ENCODE measurements at regions not wholly inside any gene's neighbourhood (a gene's known extent, or its start where the extent isn't known, plus 50 kb on each side); places are given as distances from the start of the nearest gene placed in this dataset.

GRCh38 chr7:97470726-97471125 lies 261.2 kb upstream of the TAC1 start:
- DNase-seq = no peak

GRCh38 chr7:97471491-97471890 lies 260.4 kb upstream of the TAC1 start:
- DNase-seq = no peak

DNA sequence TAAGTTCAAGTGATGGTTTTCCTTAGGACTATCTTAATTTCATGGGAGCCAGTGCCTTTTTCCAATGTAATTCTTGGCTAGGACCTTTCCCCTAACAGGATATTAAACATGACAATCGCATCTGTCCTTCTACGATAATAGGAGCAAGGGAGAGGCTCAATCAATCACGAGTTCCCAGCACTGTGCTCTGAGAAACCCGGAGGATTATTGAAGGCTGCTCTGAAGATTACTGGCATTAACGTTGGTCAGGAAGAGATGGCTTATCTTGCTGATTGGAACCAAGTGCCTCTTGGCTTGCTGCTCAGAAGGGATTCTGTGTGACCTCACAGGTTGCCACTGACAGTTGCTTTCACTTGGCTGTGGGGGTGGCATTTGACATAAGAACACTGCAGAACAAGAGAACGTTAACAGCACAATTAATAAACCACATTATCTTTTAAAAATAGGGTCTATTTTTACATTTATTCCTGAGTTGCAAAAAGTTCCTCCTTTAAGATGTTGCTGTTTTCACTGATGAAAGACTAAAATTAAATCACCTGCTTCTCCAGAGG lies 252.1 kb upstream of the TAC1 start:
- DNase-seq = no peak

DNA sequence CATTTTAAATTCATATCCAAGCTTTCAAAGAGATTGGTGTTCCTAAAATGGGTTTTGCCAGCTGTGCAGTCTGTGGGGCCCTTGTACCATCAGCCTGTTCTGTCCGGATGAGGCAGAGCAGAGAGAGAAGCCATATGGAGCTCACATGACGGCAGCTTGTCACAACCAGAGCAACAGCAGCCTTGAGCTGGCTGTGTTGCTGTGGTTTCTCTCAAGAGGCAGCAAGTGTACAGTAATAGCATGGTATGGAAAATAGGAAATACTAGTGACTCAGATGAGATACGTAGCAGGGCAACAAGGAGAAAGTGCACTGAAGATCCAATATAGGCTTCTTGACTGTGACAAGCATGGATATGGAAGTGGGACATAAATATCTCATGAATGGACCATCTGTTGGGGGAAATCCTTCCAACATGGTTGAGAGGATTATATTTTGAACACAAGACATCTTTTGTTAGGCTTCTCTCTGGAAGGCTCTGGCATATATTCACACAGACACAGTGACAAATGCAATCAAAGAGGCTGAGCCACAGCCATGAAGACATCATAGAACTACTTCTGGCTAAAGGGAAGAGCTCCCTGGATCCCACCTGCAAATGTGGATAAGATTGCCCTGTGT lies 251.0 kb upstream of the TAC1 start:
- DNase-seq = no peak

DNA sequence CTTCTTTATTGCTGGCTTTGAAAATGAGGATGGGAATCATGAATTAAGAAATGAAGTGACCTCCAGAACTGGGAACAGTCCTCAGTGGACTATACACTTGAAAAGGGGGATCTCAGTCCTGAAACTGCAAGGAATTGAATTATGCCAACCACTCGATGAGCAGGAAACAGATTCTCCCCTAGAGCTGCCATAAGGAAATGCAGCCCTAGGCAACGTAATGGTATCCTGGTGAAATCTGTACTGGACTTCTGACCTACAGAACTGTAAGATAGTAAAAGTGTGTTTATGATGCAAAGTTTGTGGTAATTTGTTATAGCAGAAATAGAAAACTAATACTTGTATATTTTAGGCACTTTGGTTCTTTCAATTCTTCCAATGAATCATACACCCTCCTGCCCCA lies 236.4 kb upstream of the TAC1 start:
- no peak for DNase-seq

GRCh38 chr7:97499204-97499603 lies 232.7 kb upstream of the TAC1 start:
- DNase-seq = peak; percentile 4 to 5

- no peak for DNase-seq
Measured at GRCh38 chr7:97503367-97504094, 228.4 kb upstream of the TAC1 start.

GRCh38 chr7:97506728-97507127 lies 225.2 kb upstream of the TAC1 start:
- no peak for DNase-seq

DNA sequence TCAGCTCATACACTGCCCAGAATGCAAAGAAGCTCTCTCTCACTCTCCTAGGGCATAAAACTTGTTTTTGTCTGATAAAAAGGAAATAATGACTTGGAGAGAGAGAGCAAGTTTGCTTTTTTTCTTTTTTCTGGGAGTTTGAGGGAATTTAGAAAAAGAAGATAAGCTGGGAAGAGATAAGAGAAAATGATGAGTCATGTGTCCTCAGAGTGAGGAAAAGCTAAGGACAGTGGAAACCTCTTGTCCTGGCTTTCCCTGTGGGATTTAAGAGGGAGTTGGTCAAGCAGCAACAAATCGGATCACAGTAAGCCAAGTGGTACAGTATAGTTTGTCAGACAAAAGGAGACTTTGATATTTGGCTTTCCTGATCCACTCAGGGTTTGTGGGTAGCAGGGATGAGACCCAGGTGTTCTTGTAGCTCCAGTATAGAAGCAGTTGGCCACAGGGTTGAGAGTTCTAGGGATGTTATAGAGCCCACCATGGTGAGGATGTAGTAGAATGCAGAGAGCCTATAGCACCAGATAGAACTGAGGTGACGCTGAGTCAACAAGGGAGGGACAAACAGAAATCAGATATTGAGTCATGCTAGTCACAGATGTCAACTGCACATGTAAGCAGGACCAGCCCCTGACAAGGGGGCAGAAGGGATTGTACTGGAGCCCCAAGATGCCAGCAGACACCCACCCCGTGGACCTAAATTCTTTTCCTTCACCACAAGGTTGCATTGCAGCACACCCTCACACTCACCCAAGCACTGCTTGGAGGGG lies 219.3 kb upstream of the TAC1 start:
- DNase-seq = no peak

GRCh38 chr7:97513326-97513725 lies 218.6 kb upstream of the TAC1 start:
- no peak for DNase-seq

DNA sequence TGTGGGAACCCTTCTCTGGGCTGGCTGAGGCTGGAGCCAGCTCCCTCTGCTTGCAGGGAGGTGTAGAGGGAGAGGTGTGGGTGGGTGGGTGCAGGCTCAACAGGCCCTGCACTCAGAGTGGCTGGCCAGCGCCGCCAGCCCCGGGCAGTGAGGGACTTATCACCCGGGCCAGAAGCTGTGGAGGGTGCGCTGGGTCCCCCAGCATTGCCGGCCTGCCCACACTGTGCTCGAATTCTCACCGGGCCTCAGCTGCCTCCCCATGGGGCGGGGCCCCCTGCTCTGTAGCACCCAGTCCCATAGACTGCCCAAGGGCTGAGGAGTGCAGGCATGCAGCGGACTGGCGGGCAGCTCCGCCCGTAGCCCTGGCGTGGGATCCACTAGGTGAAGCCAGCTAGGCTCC lies 190.7 kb upstream of the TAC1 start:
- no peak for DNase-seq

GRCh38 chr7:97555857-97556421 lies 175.9 kb upstream of the TAC1 start:
- no peak for DNase-seq

GRCh38 chr7:97565665-97566064 lies 166.2 kb upstream of the TAC1 start:
- DNase-seq = no peak

DNA sequence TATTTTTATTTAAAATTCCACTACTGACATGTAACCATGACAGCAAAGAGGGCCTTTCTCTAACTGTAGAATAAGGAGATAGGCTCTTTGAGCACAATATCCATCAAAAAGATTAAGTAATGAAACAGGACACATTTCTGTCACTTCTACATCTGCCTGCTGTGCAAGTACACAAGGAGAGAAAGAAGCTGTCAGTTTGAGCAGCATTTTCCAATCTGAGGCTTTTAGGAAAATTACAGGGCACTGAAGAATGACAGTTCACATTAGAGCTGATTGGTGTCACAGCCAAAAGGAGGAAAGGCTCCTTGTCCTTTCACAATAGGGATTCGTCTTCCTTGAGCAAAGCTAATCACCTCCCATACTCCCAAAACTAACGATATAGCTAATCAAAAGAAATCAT lies 158.8 kb upstream of the TAC1 start:
- no peak for DNase-seq

- DNase-seq = no peak
Measured at GRCh38 chr7:97576043-97576442, 155.8 kb upstream of the TAC1 start.

DNA sequence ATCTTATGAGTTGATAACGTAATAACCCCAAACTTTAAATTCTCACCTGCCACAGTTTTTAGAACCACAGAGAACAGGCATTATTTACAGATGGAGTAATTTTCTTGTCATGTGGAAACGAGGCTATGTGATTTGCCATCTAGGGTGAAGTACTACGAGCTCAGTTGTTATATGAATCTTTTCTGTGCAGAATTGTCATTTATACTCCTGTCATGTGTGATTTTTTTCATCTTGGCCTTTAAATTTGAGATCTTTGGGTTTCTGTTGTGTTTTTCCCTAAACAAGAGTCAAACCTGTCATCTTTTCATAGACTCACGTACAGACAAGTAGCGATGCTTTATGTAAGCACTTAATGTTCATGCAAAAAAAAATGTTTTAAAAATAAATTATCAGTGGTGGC lies 153.7 kb upstream of the TAC1 start:
- DNase-seq = no peak

DNA sequence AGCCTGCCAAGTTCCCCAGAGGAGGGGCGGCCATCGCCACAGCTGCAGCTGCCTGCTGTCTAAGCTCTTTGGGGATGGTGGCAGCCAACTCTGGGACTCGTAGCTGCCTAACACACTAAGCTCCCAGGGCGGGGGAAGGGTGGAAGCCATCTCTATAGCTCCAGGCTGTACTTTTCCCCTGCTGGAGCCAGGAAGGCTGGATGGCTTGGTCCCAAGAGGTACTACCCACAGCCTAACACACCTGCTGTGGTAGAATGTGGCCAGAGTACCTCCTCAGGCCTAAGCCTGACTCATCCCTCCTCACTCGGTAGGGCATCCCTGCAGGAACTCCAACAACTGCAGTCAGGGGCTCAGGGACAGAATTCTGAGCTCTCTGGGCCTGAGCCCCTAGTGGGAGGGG lies 151.7 kb upstream of the TAC1 start:
- DNase-seq = no peak

- no peak for DNase-seq
Measured at GRCh38 chr7:97595439-97595838, 136.4 kb upstream of the TAC1 start.

- DNase-seq = no peak
Measured at GRCh38 chr7:97601931-97602457, 129.9 kb upstream of the TAC1 start.

DNA sequence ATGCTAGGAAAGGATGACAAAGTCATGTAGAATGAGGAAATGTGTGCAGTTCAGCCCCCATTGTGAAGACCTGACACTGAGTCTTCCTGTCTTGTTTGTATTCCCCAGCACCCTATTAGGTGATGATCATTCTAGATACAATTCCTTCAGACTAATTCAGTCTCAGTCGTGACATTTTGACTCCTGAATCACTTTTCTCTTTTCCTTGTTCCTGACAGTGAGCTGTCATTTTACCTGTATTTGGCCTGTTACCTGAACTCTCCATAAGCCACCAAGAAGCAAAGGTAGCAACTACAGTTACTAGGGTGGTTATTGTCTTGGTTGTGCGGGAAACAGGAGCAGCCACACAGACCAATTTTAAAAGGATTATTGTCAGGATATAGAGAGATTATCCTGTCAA lies 111.4 kb upstream of the TAC1 start:
- no peak for DNase-seq

DNA sequence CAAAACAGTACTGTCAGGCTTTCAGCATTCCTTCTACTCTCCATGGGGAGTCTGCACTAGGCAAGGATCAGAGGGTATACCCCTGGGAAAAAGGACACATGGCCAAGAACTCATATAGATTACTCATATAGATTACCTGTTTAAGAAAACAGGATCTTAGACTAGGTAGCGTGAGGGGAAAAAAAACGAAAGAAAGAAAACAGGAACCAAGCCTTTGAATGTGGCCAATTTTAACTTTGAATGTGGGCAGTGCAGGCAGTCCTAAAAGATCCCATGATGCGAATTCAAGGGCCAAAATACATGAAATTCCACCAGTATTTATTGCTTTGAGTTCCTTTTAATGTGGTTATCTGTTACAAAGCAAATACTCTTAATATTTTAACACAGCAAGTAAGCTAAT lies 108.6 kb upstream of the TAC1 start:
- no peak for DNase-seq

GRCh38 chr7:97630116-97630515 lies 101.8 kb upstream of the TAC1 start:
- no peak for DNase-seq

DNA sequence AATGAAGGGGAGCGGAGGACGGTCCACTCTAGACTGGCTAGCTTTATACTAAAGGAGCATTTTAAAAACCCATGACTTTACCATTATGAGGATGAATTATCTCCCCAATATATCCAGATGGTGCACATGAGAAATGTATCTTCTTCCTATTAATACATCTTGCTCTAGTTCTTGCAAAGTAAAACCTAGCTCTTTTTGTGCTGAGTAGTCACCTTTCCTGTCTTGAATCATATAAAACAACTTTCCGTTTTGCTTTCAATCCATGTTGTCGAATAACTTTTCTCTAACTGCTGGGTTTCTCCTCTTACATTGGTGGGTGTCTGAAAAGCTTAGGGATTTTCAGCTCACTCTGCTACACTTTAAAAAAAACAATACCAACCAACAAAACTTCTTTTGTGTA lies 96.3 kb upstream of the TAC1 start:
- DNase-seq = no peak
